H9 (cell line): ENCODE measurements at regions not wholly inside any gene's neighbourhood (a gene's known extent, or its start where the extent isn't known, plus 50 kb on each side); places are given as distances from the start of the nearest gene placed in this dataset.

Experiments
- DNase-seq: peaks from one replicate; pipeline ENCODE4 v3.0.0-alpha.2; 2017
- H2AFZ ChIP-seq: one replicate; pipeline ENCODE4 v1.6.1; 2013; ENCODE audit warnings: mild to moderate bottlenecking, low read length, control low read depth, moderate library complexity
- H2AK5ac ChIP-seq: 2 replicates; pipeline ENCODE4 v1.6.1; 2013; ENCODE audit warnings: low read length, control low read depth, mixed read lengths; ENCODE audit not compliant: insufficient read length
- H2BK120ac ChIP-seq: one replicate; pipeline ENCODE4 v1.6.1; 2013; ENCODE audit warnings: low read depth, mild to moderate bottlenecking, low read length, control low read depth, inconsistent platforms; ENCODE audit not compliant: poor library complexity, severe bottlenecking
- H2BK12ac ChIP-seq: 2 replicates; pipeline ENCODE4 v1.6.1; 2013; ENCODE audit warnings: low read length, control low read depth, mixed read lengths, low read depth; ENCODE audit not compliant: insufficient read length
- H2BK15ac ChIP-seq: 2 replicates; pipeline ENCODE4 v1.6.1; 2013; ENCODE audit warnings: low read depth, low read length, control low read depth
- H2BK20ac ChIP-seq: one replicate; pipeline ENCODE4 v1.6.1; 2013; ENCODE audit warnings: low read depth, mild to moderate bottlenecking, low read length, control low read depth, inconsistent platforms; ENCODE audit not compliant: poor library complexity, severe bottlenecking
- H2BK5ac ChIP-seq: 2 replicates; pipeline ENCODE4 v1.6.1; 2013; ENCODE audit warnings: low read length, control low read depth, mixed read lengths; ENCODE audit not compliant: insufficient read length
- H3K14ac ChIP-seq: 2 replicates; pipeline ENCODE4 v1.6.1; 2013; ENCODE audit warnings: low read length, control low read depth; ENCODE audit not compliant: insufficient read depth
- H3K18ac ChIP-seq: 2 replicates; pipeline ENCODE4 v1.6.1; 2013; ENCODE audit warnings: low read depth, mild to moderate bottlenecking, mixed read lengths, low read length, control low read depth; ENCODE audit not compliant: insufficient read length
- H3K23ac ChIP-seq: 2 replicates; pipeline ENCODE4 v1.6.1; 2013; ENCODE audit warnings: low read length, control low read depth, mixed read lengths, low read depth; ENCODE audit not compliant: insufficient read length
- H3K23me2 ChIP-seq: 2 replicates; pipeline ENCODE4 v1.6.1; 2013; ENCODE audit warnings: low read depth, mild to moderate bottlenecking, mixed read lengths, low read length, control low read depth; ENCODE audit not compliant: insufficient read length, poor library complexity, severe bottlenecking
- H3K27ac ChIP-seq: 2 replicates; pipeline ENCODE4 v1.5.1; 2013; ENCODE audit warnings: low read length, control low read depth, mixed read lengths, low read depth; ENCODE audit not compliant: insufficient read length
- H3K27me3 ChIP-seq: 2 replicates; pipeline ENCODE4 v1.6.1; 2013; ENCODE audit warnings: low read length, control low read depth, inconsistent platforms; ENCODE audit not compliant: insufficient read depth
- H3K4ac ChIP-seq: 2 replicates; pipeline ENCODE4 v1.6.1; 2013; ENCODE audit warnings: low read depth, mild to moderate bottlenecking, control low read depth, inconsistent platforms, low read length, moderate library complexity
- H3K4me1 ChIP-seq: 2 replicates; pipeline ENCODE4 v1.6.1; 2013; ENCODE audit warnings: low read length, control low read depth, inconsistent platforms; ENCODE audit not compliant: insufficient read depth
- H3K4me2 ChIP-seq: 2 replicates; pipeline ENCODE4 v1.6.1; 2013; ENCODE audit warnings: low read length, control low read depth, mixed read lengths; ENCODE audit not compliant: insufficient read length, insufficient read depth
- H3K56ac ChIP-seq: 2 replicates; pipeline ENCODE4 v1.6.1; 2013; ENCODE audit warnings: low read depth, mild to moderate bottlenecking, mixed read lengths, low read length, control low read depth; ENCODE audit not compliant: insufficient read length
- H3K79me1 ChIP-seq: 2 replicates; pipeline ENCODE4 v1.6.1; 2013; ENCODE audit warnings: low read depth, mild to moderate bottlenecking, moderate library complexity, low read length, control low read depth, inconsistent platforms; ENCODE audit not compliant: insufficient read depth, poor library complexity, severe bottlenecking
- H3K79me2 ChIP-seq: 2 replicates; pipeline ENCODE4 v1.6.1; 2013; ENCODE audit warnings: low read length, control low read depth, inconsistent platforms; ENCODE audit not compliant: insufficient read depth
- H3K9ac ChIP-seq: 2 replicates; pipeline ENCODE4 v1.6.1; 2013; ENCODE audit warnings: low read length, control low read depth, mixed read lengths; ENCODE audit not compliant: insufficient read length; ENCODE audit errors: extremely low read depth
- H3K9me3 ChIP-seq: one replicate; pipeline ENCODE4 v1.6.1; 2013; ENCODE audit warnings: low read depth, low read length, inconsistent platforms; ENCODE audit not compliant: control insufficient read depth
- H3T11ph ChIP-seq: one replicate; pipeline ENCODE4 v1.6.1; 2013; ENCODE audit warnings: mild to moderate bottlenecking, low read length, control low read depth, inconsistent platforms
- H4K20me1 ChIP-seq: one replicate; pipeline ENCODE4 v1.6.1; 2013; ENCODE audit not compliant: control insufficient read depth, insufficient read length, insufficient read depth
- H4K5ac ChIP-seq: 2 replicates; pipeline ENCODE4 v1.6.1; 2013; ENCODE audit warnings: low read depth, mild to moderate bottlenecking, mixed read lengths, low read length, control low read depth; ENCODE audit not compliant: insufficient read length
- H4K8ac ChIP-seq: replicated peaks from 2 replicates; pipeline ENCODE4 v1.6.1; 2013; ENCODE audit warnings: low read length, control low read depth, mixed read lengths, low read depth; ENCODE audit not compliant: insufficient read length
- H4K91ac ChIP-seq: 2 replicates; pipeline ENCODE4 v1.6.1; 2013; ENCODE audit warnings: low read depth, mild to moderate bottlenecking, moderate library complexity, mixed read lengths, low read length, control low read depth; ENCODE audit not compliant: insufficient read length
- H3K27ac Mint-ChIP-seq, 3 experiments: 2 replicates in 2 of 3; 3 replicates in 1 of 3; pipeline ENCODE4 v1.8.0; 2020 to 2021; ENCODE audit warnings: mixed read lengths in 3 of 3, mild to moderate bottlenecking in 1 of 3, moderate library complexity in 1 of 3
- H3K27me3 Mint-ChIP-seq: 2 replicates; pipeline ENCODE4 v1.8.0; 2021; ENCODE audit warnings: low read depth, mild to moderate bottlenecking, moderate library complexity, mixed read lengths
- H3K36me3 Mint-ChIP-seq, 3 experiments: 2 replicates in 2 of 3; 3 replicates in 1 of 3; pipeline ENCODE4 v1.8.0; 2020 to 2021; ENCODE audit warnings: low read depth in 3 of 3, mixed read lengths in 3 of 3; ENCODE audit not compliant: insufficient read depth in 1 of 3
- H3K4me1 Mint-ChIP-seq, 2 experiments: 2 replicates each; pipeline ENCODE4 v1.8.0; 2020; ENCODE audit warnings: mixed read lengths in 2 of 2
- H3K4me3 Mint-ChIP-seq, 2 experiments: 2 replicates in 1 of 2; 3 replicates in 1 of 2; pipeline ENCODE4 v1.8.0; 2020 to 2021; ENCODE audit warnings: mild to moderate bottlenecking in 2 of 2, mixed read lengths in 2 of 2, moderate library complexity in 1 of 2
- H3K9me3 Mint-ChIP-seq, 2 experiments: 2 replicates in 1 of 2; 3 replicates in 1 of 2; pipeline ENCODE4 v1.8.0; 2020; ENCODE audit warnings: mild to moderate bottlenecking in 2 of 2, mixed read lengths in 2 of 2, moderate library complexity in 1 of 2
- CTCF ChIP-seq: fragments of 200-600 bp; sonication (generic); conservative IDR thresholded peaks from 3 replicates; pipeline ENCODE4 v1.8.0; 2021; ENCODE audit warnings: antibody characterized with exemption, mild to moderate bottlenecking
- WGBS: extraction: QIAGEN DNeasy Blood & Tissue Kit; methylation state at CpG from one replicate; pipeline ENCODE4 v1.1.7; 2013; ENCODE audit warnings: missing lambda C conversion rate, low lambda C conversion rate, mixed read lengths; ENCODE audit not compliant: insufficient read length; ENCODE audit errors: extremely low coverage; 5-methylcytosine and 5-hydroxymethylcytosine counted together

DNA sequence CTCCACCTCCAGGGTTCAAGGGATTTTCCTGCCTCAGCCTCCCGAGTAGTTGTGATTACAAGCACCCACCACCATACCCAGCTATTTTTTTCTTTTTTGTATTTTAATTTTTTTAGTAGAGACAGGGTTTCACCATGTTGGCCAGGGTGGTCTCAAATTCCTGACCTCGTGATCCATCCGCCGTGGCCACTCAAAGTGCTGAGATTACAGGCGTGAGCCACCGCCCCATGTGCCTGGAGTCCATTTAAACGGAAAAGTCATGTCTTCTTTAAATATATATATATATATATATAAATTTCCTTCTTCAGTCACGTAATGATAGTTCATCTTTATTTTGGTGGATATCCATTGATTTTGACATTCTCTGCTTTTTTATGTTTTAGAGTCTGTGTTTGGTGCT lies 264.0 kb upstream of the PITX2 start:
- WGBS, result no CpG with 5 or more reads among the region's 8 CpGs

More for the DNA sequence above, 264.0 kb upstream of the PITX2 start:
- Histone ChIP-seq H3K9ac (no peak overlapping the region), H3K23me2 (no peaks in the 10 kb centered on the region), H3K4ac (no peak overlapping the region), H3K18ac (no peak overlapping the region), H4K8ac (no peak overlapping the region), H3T11ph (no peak overlapping the region), H2BK12ac (no peak overlapping the region), H3K4me2 (no peak overlapping the region), H4K20me1 (no peaks in the 10 kb centered on the region), H3K27me3 (no peaks in the 10 kb centered on the region), H4K5ac (no peak overlapping the region), H3K23ac (no peak overlapping the region), H3K27ac (no peak overlapping the region), H2BK5ac (no peak overlapping the region), H4K91ac (no peak overlapping the region), H3K79me1 (no peaks in the 10 kb centered on the region), H2BK20ac (no peak overlapping the region), H3K9me3 (no peaks in the 10 kb centered on the region), H2BK15ac (no peak overlapping the region), H2AK5ac (no peak overlapping the region), H2BK120ac (no peak overlapping the region), H2AFZ (no peak overlapping the region), H3K79me2 (no peaks in the 10 kb centered on the region), H3K4me1 (no peaks in the 10 kb centered on the region), H3K56ac (no peak overlapping the region), H3K14ac (no peak overlapping the region)
- H3K9me3 Mint-ChIP-seq, result no peaks in the 10 kb centered on the region
- H3K36me3 Mint-ChIP-seq, result no peaks in the 10 kb centered on the region; a peak in 1 of 7 replicates
- TF ChIP-seq CTCF, result no peak
- no peak overlapping the region for H3K4me3 Mint-ChIP-seq
- no peak for DNase-seq
- H3K4me1 Mint-ChIP-seq, result no peaks in the 10 kb centered on the region
- no peak overlapping the region for H3K27ac Mint-ChIP-seq
- no peaks in the 10 kb centered on the region for H3K27me3 Mint-ChIP-seq
